ENCODE measurements at regions not wholly inside any gene's neighbourhood (a gene's known extent, or its start where the extent isn't known, plus 50 kb on each side); places are given as distances from the start of the nearest gene placed in this dataset.
A peak's percentile ranks its signal among the peaks of the same experiment; 100 is the strongest.
"Not testable (repeated sequence)": the region's sequence is repeated elsewhere in the genome, so short reads cannot be mapped to it uniquely, and the experiment has no call there.

DNA sequence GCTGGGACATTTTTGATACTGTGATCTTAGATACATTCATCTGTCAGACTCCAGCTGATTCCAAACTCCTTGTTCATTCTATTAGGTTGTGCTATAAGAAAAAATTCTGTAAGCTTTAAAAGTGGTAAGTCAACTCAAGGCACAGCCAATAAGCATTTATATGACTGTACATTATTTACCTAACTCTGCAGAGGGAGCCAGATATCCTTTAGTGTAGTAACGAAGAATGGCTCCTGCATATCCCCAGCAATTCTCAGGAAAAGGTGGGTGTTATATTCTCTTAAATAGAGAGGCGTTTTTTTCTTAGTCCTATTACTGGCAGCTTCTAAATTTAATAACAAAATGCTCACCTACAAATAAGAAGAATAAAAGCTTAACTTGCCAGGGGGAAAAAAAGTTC, 374.3 kb upstream of the GOT2 start:
- H3K4me3 ChIP-seq (ENCODE audit: control insufficient read depth, low read depth, low read length): no peak overlapping the region
- DNase-seq (ENCODE audit: low read depth): no peak
- TF ChIP-seq, protein P1, sequence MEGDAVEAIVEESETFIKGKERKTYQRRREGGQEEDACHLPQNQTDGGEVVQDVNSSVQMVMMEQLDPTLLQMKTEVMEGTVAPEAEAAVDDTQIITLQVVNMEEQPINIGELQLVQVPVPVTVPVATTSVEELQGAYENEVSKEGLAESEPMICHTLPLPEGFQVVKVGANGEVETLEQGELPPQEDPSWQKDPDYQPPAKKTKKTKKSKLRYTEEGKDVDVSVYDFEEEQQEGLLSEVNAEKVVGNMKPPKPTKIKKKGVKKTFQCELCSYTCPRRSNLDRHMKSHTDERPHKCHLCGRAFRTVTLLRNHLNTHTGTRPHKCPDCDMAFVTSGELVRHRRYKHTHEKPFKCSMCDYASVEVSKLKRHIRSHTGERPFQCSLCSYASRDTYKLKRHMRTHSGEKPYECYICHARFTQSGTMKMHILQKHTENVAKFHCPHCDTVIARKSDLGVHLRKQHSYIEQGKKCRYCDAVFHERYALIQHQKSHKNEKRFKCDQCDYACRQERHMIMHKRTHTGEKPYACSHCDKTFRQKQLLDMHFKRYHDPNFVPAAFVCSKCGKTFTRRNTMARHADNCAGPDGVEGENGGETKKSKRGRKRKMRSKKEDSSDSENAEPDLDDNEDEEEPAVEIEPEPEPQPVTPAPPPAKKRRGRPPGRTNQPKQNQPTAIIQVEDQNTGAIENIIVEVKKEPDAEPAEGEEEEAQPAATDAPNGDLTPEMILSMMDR (conservative IDR thresholded peaks at IDR 0.05; ENCODE audit: control insufficient read depth, insufficient read depth, low read depth, low read length): no peak

DNA sequence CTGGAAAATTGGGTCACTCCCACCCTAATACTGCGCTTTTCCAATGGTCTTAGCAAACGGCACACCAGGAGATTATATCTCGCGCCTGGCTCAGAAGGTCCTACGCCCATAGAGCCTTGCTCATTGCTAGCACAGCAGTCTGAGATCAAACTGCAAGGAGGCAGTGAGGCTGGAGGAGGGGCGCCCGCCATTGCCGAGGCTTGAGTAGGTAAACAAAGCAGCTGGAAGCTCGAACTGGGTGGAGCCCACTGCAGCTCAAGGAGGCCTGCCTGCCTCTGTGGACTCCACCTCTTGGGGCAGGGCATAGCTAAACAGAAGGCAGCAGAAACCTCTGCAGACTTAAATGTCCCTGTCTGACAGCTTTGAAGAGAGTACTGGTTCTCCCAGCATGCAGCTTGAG, 362.6 kb upstream of the GOT2 start:
- DNase-seq (ENCODE audit: low read depth); H3K4me3 ChIP-seq (ENCODE audit: control insufficient read depth, low read depth, low read length): not testable (repeated sequence)

DNA sequence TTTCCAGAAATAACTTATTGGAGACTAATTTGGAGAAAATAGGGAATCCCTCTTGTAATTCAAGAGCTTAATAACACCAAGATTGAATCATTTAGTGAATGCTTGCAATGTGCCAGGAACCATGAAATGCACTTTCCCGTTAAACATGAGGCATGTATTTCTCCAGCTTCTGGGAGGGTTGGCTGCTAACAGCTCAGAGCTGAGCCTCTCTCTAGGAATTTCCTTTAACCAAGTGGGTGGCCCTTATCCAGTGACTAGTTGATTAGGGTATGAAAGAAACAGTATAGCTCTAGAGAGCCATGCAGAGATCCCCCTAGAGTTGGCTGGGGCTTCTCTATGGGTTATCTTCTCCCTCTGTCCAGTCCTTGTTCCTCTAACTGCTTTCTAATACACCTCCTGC, 356.4 kb upstream of the GOT2 start:
- no peak overlapping the region for H3K4me3 ChIP-seq (ENCODE audit: control insufficient read depth, low read depth, low read length)
- TF ChIP-seq, protein P1 (conservative IDR thresholded peaks at IDR 0.05; ENCODE audit: control insufficient read depth, insufficient read depth, low read depth, low read length): no peak
- DNase-seq (ENCODE audit: low read depth): no peak

DNA sequence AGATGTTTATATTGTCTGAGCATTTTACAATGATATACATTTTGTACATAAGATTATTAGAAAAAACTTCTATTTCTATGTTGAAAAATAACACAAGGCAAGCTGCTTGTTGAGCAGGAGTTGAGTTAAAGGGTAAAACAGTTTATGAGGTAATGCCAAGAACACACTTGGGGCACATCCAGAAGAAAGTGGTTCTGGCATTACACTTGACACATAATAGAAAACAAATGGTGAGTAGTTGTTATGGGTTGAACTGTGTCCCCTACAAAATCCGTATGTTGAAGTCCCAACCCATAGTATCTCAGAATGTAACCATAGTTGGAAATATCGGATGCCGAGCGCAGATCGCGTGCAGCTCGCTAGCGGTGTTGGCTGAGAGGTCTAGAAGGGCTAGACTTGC, 354.3 kb upstream of the GOT2 start:
- DNase-seq (ENCODE audit: low read depth): no peak
- TF ChIP-seq, protein P1 (conservative IDR thresholded peaks at IDR 0.05; ENCODE audit: control insufficient read depth, insufficient read depth, low read depth, low read length): no peak
- no peak overlapping the region for H3K4me3 ChIP-seq (ENCODE audit: control insufficient read depth, low read depth, low read length)

DNA sequence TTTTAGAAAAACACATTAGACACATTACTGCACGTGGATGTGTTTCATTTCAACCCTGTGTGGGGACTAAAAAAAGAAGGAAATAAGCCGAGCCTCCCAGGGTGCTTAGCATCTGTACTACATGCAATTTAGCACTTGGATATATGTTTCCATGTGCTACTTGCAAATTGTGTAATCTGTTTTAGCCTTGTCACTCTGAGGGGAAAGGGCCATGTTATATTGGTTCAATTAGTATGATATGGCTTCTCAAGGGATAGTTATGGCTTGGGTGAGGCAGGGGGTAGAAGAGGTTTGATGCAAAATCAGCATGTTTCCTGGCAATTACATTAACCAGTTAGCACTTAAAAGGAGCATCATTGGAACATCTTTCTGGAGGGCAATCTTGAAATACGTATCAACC, 353.5 kb upstream of the GOT2 start:
- TF ChIP-seq, protein P1 (conservative IDR thresholded peaks at IDR 0.05; ENCODE audit: control insufficient read depth, insufficient read depth, low read depth, low read length): no peak
- no peak overlapping the region for H3K4me3 ChIP-seq (ENCODE audit: control insufficient read depth, low read depth, low read length)
- DNase-seq (ENCODE audit: low read depth): no peak

DNA sequence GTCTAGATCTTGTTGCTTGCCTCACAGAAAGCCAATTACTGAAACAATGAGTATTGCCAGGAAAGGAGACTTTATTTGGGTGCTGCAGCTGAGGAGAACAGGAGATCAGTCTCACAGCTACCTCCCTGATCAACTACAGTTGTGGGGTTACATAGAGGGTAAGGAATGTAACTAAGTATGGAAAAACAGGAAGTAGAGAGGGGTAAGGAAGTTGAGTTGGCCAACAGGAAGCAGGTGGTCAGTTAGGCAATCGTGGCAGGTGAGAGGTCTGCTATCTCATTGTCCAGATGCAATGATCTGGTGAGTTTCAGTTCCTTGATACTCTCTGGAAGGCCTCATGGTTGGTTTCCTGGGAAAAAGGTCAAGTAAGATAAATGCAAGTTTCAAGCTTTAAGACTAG, 333.1 kb upstream of the GOT2 start:
- TF ChIP-seq, protein P1 (conservative IDR thresholded peaks at IDR 0.05; ENCODE audit: control insufficient read depth, insufficient read depth, low read depth, low read length): no peak
- no peak overlapping the region for H3K4me3 ChIP-seq (ENCODE audit: control insufficient read depth, low read depth, low read length)
- DNase-seq (ENCODE audit: low read depth): no peak

DNA sequence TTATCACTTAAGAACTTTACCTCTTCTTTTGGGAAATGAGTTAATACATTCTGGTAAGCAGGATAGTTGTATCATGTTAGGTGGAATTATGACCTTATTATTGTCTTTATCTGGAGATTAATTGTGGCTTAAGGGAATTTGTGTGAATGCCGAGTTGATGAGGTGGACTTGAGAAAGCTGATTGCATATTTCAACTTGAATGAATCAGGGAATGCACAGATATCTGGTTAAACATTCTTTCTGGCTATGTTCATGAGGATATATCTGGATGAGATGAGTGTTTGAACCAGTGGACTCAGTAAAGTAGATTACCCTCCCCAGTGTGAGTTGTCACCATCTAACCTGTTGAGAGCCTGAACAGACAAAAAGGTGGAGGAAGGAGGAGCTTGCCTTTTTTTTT, 326.1 kb upstream of the GOT2 start:
- H3K4me3 ChIP-seq (ENCODE audit: control insufficient read depth, low read depth, low read length): no peak overlapping the region
- DNase-seq (ENCODE audit: low read depth): peak; percentile 44
- TF ChIP-seq, protein P1 (conservative IDR thresholded peaks at IDR 0.05; ENCODE audit: control insufficient read depth, insufficient read depth, low read depth, low read length): no peak
